Endothelial cell of umbilical vein (primary cell): ENCODE measurements at regions not wholly inside any gene's neighbourhood (a gene's known extent, or its start where the extent isn't known, plus 50 kb on each side); places are given as distances from the start of the nearest gene placed in this dataset.

Source experiments
- BruUV-seq: library from RNA; stranded (reverse); fragments of 400-500 nt; replicated peaks from 2 replicates; lab custom pipeline; 2021; lab: Mats Ljungman, UMichigan
- CTCF ChIA-PET: fragments of 300-600, 350-600 bp; sonication (Branson Sonifier 250); formaldehyde crosslinking; loops from one replicate; lab custom pipeline; 2021; ENCODE audit warnings: antibody characterized with exemption, inconsistent platforms; lab: Charles Lee
- POLR2A ChIA-PET: fragments of 300-600, 350-600 bp; sonication (Branson Sonifier 250); formaldehyde crosslinking; loops from one replicate; lab custom pipeline; 2021; ENCODE audit warnings: antibody characterized with exemption, inconsistent platforms; lab: Charles Lee
- DNase-seq: peaks from one replicate; pipeline ENCODE4 v3.0.0-alpha.2; 2011; ENCODE audit warnings: low read depth, low spot score
- FAIRE-seq: peaks from 2 replicates; lab custom pipeline; 2011; peaks lifted over from hg19 to GRCh38; lab: Jason Lieb, UNC
- H2AFZ ChIP-seq: 2 replicates; pipeline ENCODE4 v1.6.0; 2012; ENCODE audit warnings: low read depth, low read length, control low read depth, inconsistent platforms
- H3K27ac ChIP-seq: 2 replicates; pipeline ENCODE4 v1.5.1; 2011; ENCODE audit warnings: low read depth, mild to moderate bottlenecking, control low read depth, low read length, moderate library complexity; ENCODE audit not compliant: insufficient read depth
- H3K27me3 ChIP-seq, 2 experiments: 2 replicates each; pipeline versions ENCODE4 v1.6.0 to v1.6.1; 2011; ENCODE audit warnings: low read length in 2 of 2, mixed read lengths in 1 of 2; ENCODE audit not compliant: control insufficient read depth in 2 of 2, insufficient read depth in 2 of 2
- H3K36me3 ChIP-seq, 2 experiments: 2 replicates in 1 of 2; 3 replicates in 1 of 2; pipeline ENCODE4 v1.5.1; 2011; ENCODE audit warnings: low read length in 2 of 2, mild to moderate bottlenecking in 1 of 2, moderate library complexity in 1 of 2; ENCODE audit not compliant: control insufficient read depth in 2 of 2, insufficient read depth in 2 of 2; ENCODE audit errors: extremely low read depth in 1 of 2
- H3K4me1 ChIP-seq: 3 replicates; pipeline ENCODE4 v1.5.1; 2011; ENCODE audit warnings: mild to moderate bottlenecking, low read length; ENCODE audit not compliant: control insufficient read depth, insufficient read depth; ENCODE audit errors: extremely low read depth
- H3K4me2 ChIP-seq: 2 replicates; pipeline ENCODE4 v1.6.1; 2011; ENCODE audit warnings: low read length, control low read depth, mixed read lengths; ENCODE audit not compliant: insufficient read depth
- H3K4me3 ChIP-seq, 3 experiments: fragments of 200-600 bp in 1 of 3; sonication (generic), shearing (Covaris generic) in 1 of 3; replicated peaks in 1 of 3; 2 replicates each; pipeline ENCODE4 v1.5.1; 2011 to 2016; ENCODE audit warnings: control low read depth in 3 of 3, low read length in 3 of 3, mild to moderate bottlenecking in 2 of 3, inconsistent platforms in 1 of 3, low read depth in 1 of 3, moderate library complexity in 1 of 3; ENCODE audit not compliant: insufficient read depth in 1 of 3
- H3K79me2 ChIP-seq: 2 replicates; pipeline ENCODE4 v1.6.0; 2012; ENCODE audit warnings: low read length, inconsistent platforms; ENCODE audit not compliant: control insufficient read depth, insufficient read depth
- H3K9ac ChIP-seq: replicated peaks from 2 replicates; pipeline ENCODE3; 2011; ENCODE audit warnings: low read length, control low read depth; ENCODE audit not compliant: insufficient read depth; ENCODE audit errors: extremely low read depth
- H3K9me1 ChIP-seq: replicated peaks from 3 replicates; pipeline ENCODE4 v1.6.0; 2011; ENCODE audit warnings: mild to moderate bottlenecking, low read length; ENCODE audit not compliant: control insufficient read depth, insufficient read depth; ENCODE audit errors: extremely low read depth
- H3K9me3 ChIP-seq: replicated peaks from 2 replicates; pipeline ENCODE4 v1.5.1; 2012; ENCODE audit warnings: low read length, inconsistent platforms; ENCODE audit not compliant: control insufficient read depth, insufficient read depth
- H4K20me1 ChIP-seq: replicated peaks from 2 replicates; pipeline ENCODE3; 2011; ENCODE audit warnings: mild to moderate bottlenecking, low read length; ENCODE audit not compliant: control insufficient read depth, insufficient read depth; ENCODE audit errors: extremely low read depth
- EZH2 ChIP-seq: IDR thresholded peaks from 2 replicates; pipeline ENCODE4 v1.6.1; 2012; ENCODE audit warnings: borderline replicate concordance, low read depth, mild to moderate bottlenecking, moderate library complexity, low read length, inconsistent platforms; ENCODE audit not compliant: severe bottlenecking
- FOS ChIP-seq: IDR thresholded peaks from 2 replicates; pipeline ENCODE4 v1.6.1; 2011; ENCODE audit warnings: mild to moderate bottlenecking, low read length, moderate library complexity, borderline replicate concordance; ENCODE audit not compliant: insufficient read depth
- GATA2 ChIP-seq: IDR thresholded peaks from 2 replicates; pipeline ENCODE4 v1.7.0; 2011; ENCODE audit warnings: low read depth, mild to moderate bottlenecking, moderate library complexity, mixed read lengths, low read length; ENCODE audit not compliant: insufficient read length, insufficient read depth
- JUN ChIP-seq: IDR thresholded peaks from 2 replicates; pipeline ENCODE4 v1.6.1; 2011; ENCODE audit warnings: borderline replicate concordance, low read depth; ENCODE audit not compliant: insufficient read length, insufficient read depth
- MYC ChIP-seq: IDR thresholded peaks from one replicate; pipeline ENCODE4 v1.6.1; 2011; ENCODE audit warnings: mild to moderate bottlenecking, low read depth, low read length
- POLR2A ChIP-seq: IDR thresholded peaks from 2 replicates; pipeline ENCODE4 v1.6.1; 2012; ENCODE audit warnings: low read depth, mild to moderate bottlenecking, control low read depth, low read length
- POLR2AphosphoS5 ChIP-seq: IDR thresholded peaks from 2 replicates; pipeline ENCODE4 v1.6.1; 2012; ENCODE audit warnings: low read depth, mild to moderate bottlenecking, control low read depth, low read length, moderate library complexity; ENCODE audit not compliant: insufficient read depth
- dilution Hi-C: fragments of 300-500 bp; cut with MboI; formaldehyde crosslinking; loops from one replicate; pipeline ENCODE4 v1.15.0; 2019; ENCODE audit warnings: low sequenced_read_pairs; ENCODE audit not compliant: extremely low pct_ligation_motif_present
- intact Hi-C: fragments of 100-400 bp; cut with micrococcal nuclease; formaldehyde crosslinking; loops from one replicate; pipeline ENCODE4 v1.10.0; 2022
- TF ChIP-seq, protein P1 (sequence below), 2 donors: IDR thresholded peaks; 1 replicate in 1 of 2; 2 replicates in 1 of 2; pipeline ENCODE4 v1.5.1; 2011; ENCODE audit warnings: low read length in 2 of 2, mild to moderate bottlenecking in 2 of 2, moderate library complexity in 2 of 2, control low read depth in 1 of 2, inconsistent platforms in 1 of 2, low read depth in 1 of 2; ENCODE audit not compliant: insufficient read depth in 1 of 2; ENCODE audit errors: extremely low read depth in 1 of 2
- TF ChIP-seq, protein P2 (sequence below): IDR thresholded peaks from 2 replicates; pipeline ENCODE4 v1.6.1; 2011; ENCODE audit not compliant: insufficient read depth, insufficient read length

DNA sequence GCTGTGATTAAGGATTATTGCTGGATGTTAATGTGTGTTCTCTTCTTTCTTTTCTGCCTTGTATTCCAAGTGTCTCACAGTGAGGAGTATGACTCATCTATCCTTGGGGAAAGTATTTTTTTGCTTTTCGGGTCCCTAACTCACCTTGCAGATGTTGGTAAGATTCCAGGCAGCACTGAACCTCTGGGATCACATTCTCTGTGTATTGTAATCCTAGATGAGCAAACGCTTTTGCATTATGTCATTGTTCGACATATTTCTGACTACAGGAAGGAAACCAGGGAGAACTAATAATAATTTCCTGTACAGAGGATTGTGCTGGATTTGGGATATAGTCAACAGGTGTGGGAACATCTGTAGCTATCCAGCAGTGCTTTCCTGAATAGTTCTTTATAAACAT, 246.1 kb upstream of the TUT7 start:
- TF ChIP-seq JUN (no peak), EZH2 (no peak), POLR2AphosphoS5 (no peak), MYC (no peak), FOS (no peak), POLR2A (no peak), GATA2 (no peak)
- TF ChIP-seq, protein P1, sequence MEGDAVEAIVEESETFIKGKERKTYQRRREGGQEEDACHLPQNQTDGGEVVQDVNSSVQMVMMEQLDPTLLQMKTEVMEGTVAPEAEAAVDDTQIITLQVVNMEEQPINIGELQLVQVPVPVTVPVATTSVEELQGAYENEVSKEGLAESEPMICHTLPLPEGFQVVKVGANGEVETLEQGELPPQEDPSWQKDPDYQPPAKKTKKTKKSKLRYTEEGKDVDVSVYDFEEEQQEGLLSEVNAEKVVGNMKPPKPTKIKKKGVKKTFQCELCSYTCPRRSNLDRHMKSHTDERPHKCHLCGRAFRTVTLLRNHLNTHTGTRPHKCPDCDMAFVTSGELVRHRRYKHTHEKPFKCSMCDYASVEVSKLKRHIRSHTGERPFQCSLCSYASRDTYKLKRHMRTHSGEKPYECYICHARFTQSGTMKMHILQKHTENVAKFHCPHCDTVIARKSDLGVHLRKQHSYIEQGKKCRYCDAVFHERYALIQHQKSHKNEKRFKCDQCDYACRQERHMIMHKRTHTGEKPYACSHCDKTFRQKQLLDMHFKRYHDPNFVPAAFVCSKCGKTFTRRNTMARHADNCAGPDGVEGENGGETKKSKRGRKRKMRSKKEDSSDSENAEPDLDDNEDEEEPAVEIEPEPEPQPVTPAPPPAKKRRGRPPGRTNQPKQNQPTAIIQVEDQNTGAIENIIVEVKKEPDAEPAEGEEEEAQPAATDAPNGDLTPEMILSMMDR (IDR thresholded peaks at IDR 0.05; ENCODE audit: extremely low read depth in 1 of 2, insufficient read depth in 1 of 2, low read depth in 1 of 2, low read length in 2 of 2): no peak
- TF ChIP-seq, protein P2, sequence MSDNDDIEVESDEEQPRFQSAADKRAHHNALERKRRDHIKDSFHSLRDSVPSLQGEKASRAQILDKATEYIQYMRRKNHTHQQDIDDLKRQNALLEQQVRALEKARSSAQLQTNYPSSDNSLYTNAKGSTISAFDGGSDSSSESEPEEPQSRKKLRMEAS: no peak
- Histone ChIP-seq H3K79me2 (no peaks in the 10 kb centered on the region), H3K4me3 (no peak overlapping the region), H3K9ac (no peak overlapping the region), H3K27ac (no peak overlapping the region), H4K20me1 (no peaks in the 10 kb centered on the region), H3K4me2 (no peak overlapping the region), H3K9me3 (no peaks in the 10 kb centered on the region), H3K36me3 (no peaks in the 10 kb centered on the region), H3K9me1 (no peaks in the 10 kb centered on the region), H2AFZ (no peak overlapping the region), H3K27me3 (no peaks in the 10 kb centered on the region), H3K4me1 (no peaks in the 10 kb centered on the region)
- FAIRE-seq (no peak), DNase-seq (no peak)
- CTCF ChIA-PET: no interaction called here
- POLR2A ChIA-PET: no interaction called here
- dilution Hi-C loops (no loop called here), intact Hi-C loops (no loop called here)
- BruUV-seq: no TSS peak
